Thoracic aorta (tissue), 2 donors: ENCODE measurements at regions not wholly inside any gene's neighbourhood (a gene's known extent, or its start where the extent isn't known, plus 50 kb on each side); places are given as distances from the start of the nearest gene placed in this dataset.

ENCODE experiments used
- ATAC-seq: fragments of 150-250 bp; one replicate; pipeline ENCODE4 v1.8.0; 2017; ENCODE audit warnings: low read depth; ENCODE audit not compliant: insufficient number of reproducible peaks, low FRiP score
- DNase-seq: peaks from one replicate; pipeline ENCODE4 v3.0.0-alpha.2; 2020; ENCODE audit warnings: low spot score
- H3K27ac ChIP-seq, 2 donors: fragments of 200-600 bp; sonication (generic); 1 replicate in 1 of 2; 2 replicates in 1 of 2; pipeline ENCODE4 v1.5.1; 2016; ENCODE audit warnings: mild to moderate bottlenecking in 2 of 2, moderate library complexity in 2 of 2
- H3K27me3 ChIP-seq: fragments of 200-600 bp; sonication (generic); replicated peaks from 2 replicates; pipeline ENCODE4 v1.6.0; 2016; ENCODE audit warnings: mild to moderate bottlenecking; ENCODE audit not compliant: insufficient read depth
- H3K36me3 ChIP-seq: fragments of 200-600 bp; sonication (generic); one replicate; pipeline ENCODE4 v1.5.1; 2016
- H3K4me1 ChIP-seq, 2 donors: fragments of 200-600 bp; sonication (generic); 1 replicate in 1 of 2; 2 replicates in 1 of 2; pipeline versions ENCODE4 v1.5.1 to v1.6.0; 2016; ENCODE audit warnings: low read depth in 2 of 2, mild to moderate bottlenecking in 1 of 2; ENCODE audit not compliant: control insufficient read depth in 1 of 2
- H3K4me3 ChIP-seq: fragments of 200-600 bp; sonication (generic); 2 replicates; pipeline ENCODE4 v1.5.1; 2016; ENCODE audit warnings: mild to moderate bottlenecking
- H3K9me3 ChIP-seq: fragments of 200-600 bp; sonication (generic); 2 replicates; pipeline ENCODE4 v1.5.1; 2016
- TF ChIP-seq, protein P1 (sequence below): fragments of 200-600 bp; sonication (generic); IDR thresholded peaks from one replicate; pipeline ENCODE4 v1.5.1; 2019; ENCODE audit warnings: antibody characterized with exemption

DNA sequence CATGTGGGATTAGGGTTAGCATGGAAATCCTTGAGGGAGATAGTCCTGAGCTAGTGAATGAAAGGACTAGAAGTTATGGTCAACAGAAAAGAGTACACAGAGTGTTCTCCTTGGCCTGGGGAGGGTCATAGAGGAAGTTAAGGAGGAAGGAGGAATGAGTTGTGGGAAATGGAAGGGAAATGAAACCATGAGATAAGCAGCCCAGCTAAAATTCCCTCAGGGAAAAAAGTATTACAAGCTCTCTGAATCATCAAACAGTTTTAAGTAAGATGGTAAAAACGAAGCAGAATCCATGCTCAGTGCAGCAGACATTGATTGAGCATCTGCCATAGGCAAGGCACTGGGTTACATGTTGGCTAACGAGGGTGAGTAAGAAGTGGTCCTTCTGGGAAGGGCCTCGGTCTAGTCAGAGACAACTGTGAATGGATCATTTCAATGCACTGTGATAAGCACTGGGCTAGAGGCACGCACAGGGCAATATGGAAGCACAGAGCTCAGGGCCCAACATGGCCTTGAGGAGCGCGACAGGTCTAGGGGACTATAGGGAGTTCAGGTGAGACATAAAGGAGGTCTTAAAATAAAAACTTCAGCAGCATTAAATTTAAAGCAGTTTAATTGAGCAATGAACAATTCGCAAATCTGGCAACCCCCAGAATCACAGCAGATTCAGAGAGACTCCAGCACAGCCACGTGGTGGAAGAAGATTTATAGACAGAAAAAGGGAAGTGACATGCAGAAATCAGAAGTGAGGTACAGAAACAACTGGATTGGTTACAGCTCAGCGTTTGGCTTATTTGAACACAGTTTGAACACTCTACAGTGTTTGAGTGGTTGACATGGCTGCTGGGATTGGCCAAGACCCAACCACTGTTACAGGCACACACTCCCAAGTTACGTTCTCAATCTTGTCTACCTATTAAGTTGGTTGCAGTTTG is 219.5 kb downstream of the HLX start:
- H3K36me3 ChIP-seq = no peaks in the 10 kb centered on the region
- ATAC-seq = no peak
- TF ChIP-seq, protein P1, sequence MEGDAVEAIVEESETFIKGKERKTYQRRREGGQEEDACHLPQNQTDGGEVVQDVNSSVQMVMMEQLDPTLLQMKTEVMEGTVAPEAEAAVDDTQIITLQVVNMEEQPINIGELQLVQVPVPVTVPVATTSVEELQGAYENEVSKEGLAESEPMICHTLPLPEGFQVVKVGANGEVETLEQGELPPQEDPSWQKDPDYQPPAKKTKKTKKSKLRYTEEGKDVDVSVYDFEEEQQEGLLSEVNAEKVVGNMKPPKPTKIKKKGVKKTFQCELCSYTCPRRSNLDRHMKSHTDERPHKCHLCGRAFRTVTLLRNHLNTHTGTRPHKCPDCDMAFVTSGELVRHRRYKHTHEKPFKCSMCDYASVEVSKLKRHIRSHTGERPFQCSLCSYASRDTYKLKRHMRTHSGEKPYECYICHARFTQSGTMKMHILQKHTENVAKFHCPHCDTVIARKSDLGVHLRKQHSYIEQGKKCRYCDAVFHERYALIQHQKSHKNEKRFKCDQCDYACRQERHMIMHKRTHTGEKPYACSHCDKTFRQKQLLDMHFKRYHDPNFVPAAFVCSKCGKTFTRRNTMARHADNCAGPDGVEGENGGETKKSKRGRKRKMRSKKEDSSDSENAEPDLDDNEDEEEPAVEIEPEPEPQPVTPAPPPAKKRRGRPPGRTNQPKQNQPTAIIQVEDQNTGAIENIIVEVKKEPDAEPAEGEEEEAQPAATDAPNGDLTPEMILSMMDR = no peak
- no peaks in the 10 kb centered on the region for H3K9me3 ChIP-seq
- no peaks in the 10 kb centered on the region for H3K27me3 ChIP-seq
- DNase-seq = no peak
- H3K4me1 ChIP-seq = peaks cover 5% of the 10 kb centered on the region in 2 donors
- no peak overlapping the region for H3K27ac ChIP-seq
- H3K4me3 ChIP-seq = no peak overlapping the region

DNA sequence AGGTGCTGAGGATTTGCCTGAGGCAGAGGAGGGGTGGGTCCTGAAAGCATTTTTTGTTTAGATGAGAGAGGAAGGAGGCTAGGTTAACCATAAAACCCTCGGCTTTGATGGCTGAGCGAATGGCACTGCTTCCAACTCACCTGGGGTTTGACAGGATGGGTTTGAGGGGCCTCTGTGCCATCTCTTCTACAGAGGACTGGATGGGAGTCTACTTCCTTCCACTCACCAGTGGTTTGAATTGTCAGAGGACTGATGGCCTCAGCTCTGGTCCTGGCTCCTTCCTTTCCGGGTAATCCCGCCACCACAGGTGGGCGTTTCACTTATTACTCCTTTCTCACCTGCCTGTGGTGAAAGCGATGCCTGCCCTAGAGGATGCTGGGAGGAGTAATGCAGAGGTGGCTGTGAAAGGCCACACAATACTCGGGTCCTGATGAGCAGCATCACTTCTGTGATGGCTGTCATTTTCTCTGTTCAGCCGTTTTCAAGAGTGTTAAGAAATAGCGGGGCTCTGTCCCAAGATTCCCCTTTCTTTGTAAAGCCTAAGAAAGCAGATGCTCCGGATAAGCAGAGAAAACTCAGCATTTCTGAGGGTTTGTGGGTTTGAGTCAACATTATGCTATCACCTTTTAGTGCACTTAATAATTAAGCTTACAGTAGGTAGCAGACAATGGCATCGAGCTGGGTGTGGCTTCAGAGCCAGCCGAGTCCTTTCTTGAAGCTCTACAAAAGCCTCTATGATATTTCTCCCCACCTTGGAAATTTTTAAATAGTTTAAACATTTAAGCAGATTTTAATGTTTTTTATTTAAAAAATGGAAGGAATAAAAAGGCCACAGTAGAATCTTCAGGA is 220.7 kb downstream of the HLX start:
- H3K27ac ChIP-seq = no peak overlapping the region
- peaks cover 5% of the 10 kb centered on the region in 2 donors for H3K4me1 ChIP-seq
- no peak overlapping the region for H3K4me3 ChIP-seq
- no peaks in the 10 kb centered on the region for H3K27me3 ChIP-seq
- H3K9me3 ChIP-seq = no peaks in the 10 kb centered on the region
- ATAC-seq (no peak), DNase-seq (no peak)
- no peaks in the 10 kb centered on the region for H3K36me3 ChIP-seq
- TF ChIP-seq, protein P1 = no peak

DNA sequence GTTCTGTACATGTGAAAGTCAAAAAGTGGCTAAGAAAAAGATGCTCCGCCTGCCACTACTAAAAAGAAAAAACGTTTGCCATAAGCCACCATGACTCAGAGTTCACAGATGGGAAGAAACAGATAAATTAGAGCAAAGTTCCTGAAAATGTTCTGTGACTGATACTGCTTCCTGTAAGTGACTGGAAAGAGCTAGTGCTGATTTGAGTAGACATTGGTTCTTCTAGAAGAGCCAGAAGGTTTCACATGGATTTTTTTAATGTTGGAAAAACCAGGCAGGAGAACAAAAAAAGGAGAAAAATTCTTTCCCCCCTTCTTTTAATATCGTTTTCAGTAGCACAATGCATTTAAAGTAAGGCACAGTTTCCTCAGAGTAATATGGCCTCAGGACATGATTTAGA is 221.4 kb downstream of the HLX start:
- Histone ChIP-seq H3K36me3 (no peaks in the 10 kb centered on the region), H3K9me3 (no peaks in the 10 kb centered on the region), H3K27ac (no peak overlapping the region), H3K4me1 (peaks cover 5% of the 10 kb centered on the region in 2 donors), H3K27me3 (no peaks in the 10 kb centered on the region), H3K4me3 (no peak overlapping the region)
- TF ChIP-seq, protein P1 = no peak
- no peak for ATAC-seq
- DNase-seq = no peak

DNA sequence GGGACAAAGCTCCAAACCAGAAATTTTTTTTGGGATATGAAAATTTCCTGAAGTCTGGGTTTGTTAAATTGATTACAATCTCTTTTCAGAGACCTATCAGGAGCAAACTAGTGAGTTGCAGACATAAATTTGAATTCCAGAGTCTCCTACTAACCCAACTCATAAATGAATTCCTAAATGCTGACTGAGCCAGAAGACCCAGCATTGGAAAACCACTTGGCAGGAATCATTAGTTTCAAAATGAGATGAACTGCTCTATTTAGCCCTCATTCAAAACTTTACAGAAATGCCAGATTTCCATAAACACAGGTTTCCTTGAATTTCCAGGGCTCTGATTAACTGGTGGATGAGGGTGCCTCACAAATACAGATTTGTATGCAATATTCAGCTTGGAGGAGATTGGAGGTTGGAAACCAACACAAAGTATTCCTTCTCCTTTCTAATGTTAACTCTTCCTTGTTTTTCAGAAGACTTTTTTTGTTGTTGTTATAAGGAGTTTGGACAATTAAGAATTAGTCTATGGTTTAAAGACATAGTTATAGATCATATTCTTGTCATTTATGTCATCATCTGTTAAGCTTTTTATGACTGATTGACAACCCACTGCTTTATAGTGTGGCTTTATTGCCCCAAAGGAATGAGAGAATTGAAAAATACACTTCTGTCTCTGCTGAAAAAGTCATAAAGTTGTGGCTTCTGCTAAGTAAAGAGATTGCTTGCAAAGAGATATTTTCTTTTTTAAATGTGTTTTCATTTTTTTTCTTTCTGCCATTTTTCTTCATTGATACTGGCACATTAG is 222.8 kb downstream of the HLX start:
- no peak for DNase-seq
- H3K9me3 ChIP-seq = no peaks in the 10 kb centered on the region
- H3K36me3 ChIP-seq = no peaks in the 10 kb centered on the region
- no peak for ATAC-seq
- no peak overlapping the region for H3K27ac ChIP-seq
- TF ChIP-seq, protein P1 = no peak
- no peak overlapping the region for H3K4me3 ChIP-seq
- H3K27me3 ChIP-seq = no peaks in the 10 kb centered on the region
- peaks cover 5% of the 10 kb centered on the region in 2 donors for H3K4me1 ChIP-seq
